HCT116 (cell line): ENCODE measurements at regions not wholly inside any gene's neighbourhood (a gene's known extent, or its start where the extent isn't known, plus 50 kb on each side); places are given as distances from the start of the nearest gene placed in this dataset.
"Not testable (repeated sequence)": the region's sequence is repeated elsewhere in the genome, so short reads cannot be mapped to it uniquely, and the experiment has no call there.

Source experiments
- ATF3 ChIP-seq: IDR thresholded peaks from 2 replicates; pipeline ENCODE4 v1.6.1; 2012
- EGR1 ChIP-seq: IDR thresholded peaks from 2 replicates; pipeline ENCODE4 v1.6.1; 2012; ENCODE audit warnings: low read depth
- EZH2 ChIP-seq: fragments of 200-600 bp; sonication (generic); IDR thresholded peaks from 2 replicates; pipeline ENCODE4 v1.6.1; 2017; ENCODE audit warnings: antibody characterized with exemption, mixed run types
- EZH2phosphoT487 ChIP-seq: fragments of 200-600 bp; IDR thresholded peaks from 2 replicates; pipeline ENCODE4 v1.6.1; 2018; ENCODE audit warnings: antibody characterized with exemption, borderline replicate concordance
- JUND ChIP-seq: IDR thresholded peaks from 2 replicates; pipeline ENCODE4 v1.6.1; 2012
- MAX ChIP-seq: IDR thresholded peaks from 2 replicates; pipeline ENCODE4 v1.6.1; 2012
- POLR2A ChIP-seq: IDR thresholded peaks from 2 replicates; pipeline ENCODE4 v1.7.0; 2011; ENCODE audit warnings: borderline replicate concordance; ENCODE audit not compliant: insufficient read depth, insufficient read length; ENCODE audit errors: extremely low read depth
- POLR2AphosphoS5 ChIP-seq: IDR thresholded peaks from 2 replicates; pipeline ENCODE4 v1.6.1; 2011; ENCODE audit warnings: mild to moderate bottlenecking, low read depth, low read length, moderate library complexity
- REST ChIP-seq: IDR thresholded peaks from 2 replicates; pipeline ENCODE4 v1.6.1; 2012; ENCODE audit warnings: low read depth
- SIN3A ChIP-seq: IDR thresholded peaks from 2 replicates; pipeline ENCODE4 v1.6.1; 2012; ENCODE audit warnings: low read depth
- YY1 ChIP-seq: IDR thresholded peaks from 2 replicates; pipeline ENCODE4 v1.6.1; 2011; ENCODE audit warnings: low read length, low read depth, moderate library complexity, mild to moderate bottlenecking; ENCODE audit not compliant: insufficient replicate concordance; ENCODE audit errors: extremely low read depth
- ZNF274 ChIP-seq: fragments of 200-500 bp; sonication (Bioruptor generic); IDR thresholded peaks from 2 replicates; pipeline ENCODE4 v1.6.1; 2014; ENCODE audit warnings: mild to moderate bottlenecking, low read depth, low read length, inconsistent platforms
- TF ChIP-seq, protein P1 (sequence below), 3 experiments: fragments of 200-600 bp in 1 of 3; sonication (generic) in 1 of 3; IDR thresholded peaks in 2 of 3; conservative IDR thresholded peaks in 1 of 3; 2 replicates each; pipeline ENCODE4 v1.5.1; 2012 to 2017; ENCODE audit warnings: low read depth in 2 of 3, low read length in 2 of 3, antibody characterized with exemption in 1 of 3, borderline replicate concordance in 1 of 3, control low read depth in 1 of 3, mild to moderate bottlenecking in 1 of 3, mixed read lengths in 1 of 3, mixed run types in 1 of 3, moderate library complexity in 1 of 3; ENCODE audit not compliant: insufficient read depth in 1 of 3

GRCh38 chr4:116536024-116536423, 549.4 kb downstream of the TRAM1L1 start:
- not testable (repeated sequence) for TF ChIP-seq ZNF274, EZH2phosphoT487, ATF3, JUND, POLR2AphosphoS5, EZH2, MAX, POLR2A, REST, EGR1, SIN3A, YY1
- TF ChIP-seq, protein P1, sequence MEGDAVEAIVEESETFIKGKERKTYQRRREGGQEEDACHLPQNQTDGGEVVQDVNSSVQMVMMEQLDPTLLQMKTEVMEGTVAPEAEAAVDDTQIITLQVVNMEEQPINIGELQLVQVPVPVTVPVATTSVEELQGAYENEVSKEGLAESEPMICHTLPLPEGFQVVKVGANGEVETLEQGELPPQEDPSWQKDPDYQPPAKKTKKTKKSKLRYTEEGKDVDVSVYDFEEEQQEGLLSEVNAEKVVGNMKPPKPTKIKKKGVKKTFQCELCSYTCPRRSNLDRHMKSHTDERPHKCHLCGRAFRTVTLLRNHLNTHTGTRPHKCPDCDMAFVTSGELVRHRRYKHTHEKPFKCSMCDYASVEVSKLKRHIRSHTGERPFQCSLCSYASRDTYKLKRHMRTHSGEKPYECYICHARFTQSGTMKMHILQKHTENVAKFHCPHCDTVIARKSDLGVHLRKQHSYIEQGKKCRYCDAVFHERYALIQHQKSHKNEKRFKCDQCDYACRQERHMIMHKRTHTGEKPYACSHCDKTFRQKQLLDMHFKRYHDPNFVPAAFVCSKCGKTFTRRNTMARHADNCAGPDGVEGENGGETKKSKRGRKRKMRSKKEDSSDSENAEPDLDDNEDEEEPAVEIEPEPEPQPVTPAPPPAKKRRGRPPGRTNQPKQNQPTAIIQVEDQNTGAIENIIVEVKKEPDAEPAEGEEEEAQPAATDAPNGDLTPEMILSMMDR (IDR thresholded peaks at IDR 0.05 in 2 of 3, conservative IDR thresholded peaks at IDR 0.05 in 1 of 3; ENCODE audit: borderline replicate concordance in 1 of 3, insufficient read depth in 1 of 3, low read depth in 2 of 3, low read length in 2 of 3), result not testable (repeated sequence)
